HL-60/S4 (cell line): ENCODE measurements at regions not wholly inside any gene's neighbourhood (a gene's known extent, or its start where the extent isn't known, plus 50 kb on each side); places are given as distances from the start of the nearest gene placed in this dataset.

ENCODE experiments used
- in situ Hi-C: fragments of 300-500 bp; cut with MboI; formaldehyde crosslinking; loops from 2 replicates; pipeline ENCODE4 v1.14.3; 2022; ENCODE audit warnings: low sequenced_read_pairs

- in situ Hi-C loops: no loop called here
Observed at GRCh38 chr5:174282391-174282790, 236.9 kb downstream of the NSG2 start.

- in situ Hi-C loops: no loop called here
Observed at GRCh38 chr5:174283211-174284005, 237.9 kb downstream of the NSG2 start.

- in situ Hi-C loops: no loop called here
Observed at GRCh38 chr5:174284873-174285272, 239.4 kb downstream of the NSG2 start.

- in situ Hi-C loops: no loop called here
Observed at GRCh38 chr5:174287761-174288160, 242.3 kb downstream of the NSG2 start.

- in situ Hi-C loops: no loop called here
Observed at GRCh38 chr5:174288439-174288838, 242.9 kb downstream of the NSG2 start.

GRCh38 chr5:174291162-174291561, 245.7 kb downstream of the NSG2 start:
- in situ Hi-C loops: no loop called here

- in situ Hi-C loops: no loop called here
Observed at GRCh38 chr5:174292348-174292747, 246.8 kb downstream of the NSG2 start.

GRCh38 chr5:174293006-174293405, 247.5 kb downstream of the NSG2 start:
- in situ Hi-C loops: no loop called here

GRCh38 chr5:174293481-174293880, 248.0 kb downstream of the NSG2 start:
- in situ Hi-C loops: no loop called here

GRCh38 chr5:174294891-174295620, 249.6 kb downstream of the NSG2 start:
- in situ Hi-C loops: no loop called here

GRCh38 chr5:174295702-174296436, 250.4 kb downstream of the NSG2 start:
- in situ Hi-C loops: no loop called here

GRCh38 chr5:174300118-174300940, 254.8 kb downstream of the NSG2 start:
- in situ Hi-C loops: loop anchor here (25.0 kb wide), 2 partner anchors 263 to 688 kb away; partner anchors contain the start of genes BOD1 and NSG2

GRCh38 chr5:174300941-174301761, 255.6 kb downstream of the NSG2 start:
- in situ Hi-C loops: loop anchor here (25.0 kb wide), 2 partner anchors 264 to 689 kb away; partner anchors contain the start of genes BOD1 and NSG2

- in situ Hi-C loops: loop anchor here (25.0 kb wide), 2 partner anchors 265 to 690 kb away; partner anchors contain the start of genes BOD1 and NSG2
Observed at GRCh38 chr5:174301848-174302625, 256.5 kb downstream of the NSG2 start.

GRCh38 chr5:174303035-174303434, 257.5 kb downstream of the NSG2 start:
- in situ Hi-C loops: loop anchor here (25.0 kb wide), 2 partner anchors 266 to 691 kb away; partner anchors contain the start of genes BOD1 and NSG2

- in situ Hi-C loops: loop anchor here (25.0 kb wide), 2 partner anchors 266 to 691 kb away; partner anchors contain the start of genes BOD1 and NSG2
Observed at GRCh38 chr5:174303437-174304045, 258.0 kb downstream of the NSG2 start.

GRCh38 chr5:174305241-174305681, 259.8 kb downstream of the NSG2 start:
- in situ Hi-C loops: loop anchor here (25.0 kb wide), 2 partner anchors 268 to 693 kb away; partner anchors contain the start of genes BOD1 and NSG2
